ENCODE measurements at regions not wholly inside any gene's neighbourhood (a gene's known extent, or its start where the extent isn't known, plus 50 kb on each side); places are given as distances from the start of the nearest gene placed in this dataset.

GRCh38 chr5:124161266-124161665, 585.2 kb downstream of the ZNF608 start:
- TF ChIP-seq POLR2A (IDR thresholded peaks at IDR 0.05) (no peak), CTCF (IDR thresholded peaks at IDR 0.05) (no peak)

Measured in thyroid gland (tissue), 4 donors.